ENCODE measurements at regions not wholly inside any gene's neighbourhood (a gene's known extent, or its start where the extent isn't known, plus 50 kb on each side); places are given as distances from the start of the nearest gene placed in this dataset.
A peak's percentile ranks its signal among the peaks of the same experiment; 100 is the strongest.

GRCh38 chr6:156053626-156054025 lies 598.0 kb upstream of the NOX3 start:
- Histone ChIP-seq H3K27me3 (no peaks in the 10 kb centered on the region), H3K4me1 (no peaks in the 10 kb centered on the region), H3K36me3 (no peaks in the 10 kb centered on the region), H3K9me3 (no peaks in the 10 kb centered on the region; the same call in 1 of the 2 replicates), H3K4me3 (ENCODE audit: low read depth, low read length) (no peak overlapping the region)
- no peak for DNase-seq
- TF ChIP-seq, protein P1, sequence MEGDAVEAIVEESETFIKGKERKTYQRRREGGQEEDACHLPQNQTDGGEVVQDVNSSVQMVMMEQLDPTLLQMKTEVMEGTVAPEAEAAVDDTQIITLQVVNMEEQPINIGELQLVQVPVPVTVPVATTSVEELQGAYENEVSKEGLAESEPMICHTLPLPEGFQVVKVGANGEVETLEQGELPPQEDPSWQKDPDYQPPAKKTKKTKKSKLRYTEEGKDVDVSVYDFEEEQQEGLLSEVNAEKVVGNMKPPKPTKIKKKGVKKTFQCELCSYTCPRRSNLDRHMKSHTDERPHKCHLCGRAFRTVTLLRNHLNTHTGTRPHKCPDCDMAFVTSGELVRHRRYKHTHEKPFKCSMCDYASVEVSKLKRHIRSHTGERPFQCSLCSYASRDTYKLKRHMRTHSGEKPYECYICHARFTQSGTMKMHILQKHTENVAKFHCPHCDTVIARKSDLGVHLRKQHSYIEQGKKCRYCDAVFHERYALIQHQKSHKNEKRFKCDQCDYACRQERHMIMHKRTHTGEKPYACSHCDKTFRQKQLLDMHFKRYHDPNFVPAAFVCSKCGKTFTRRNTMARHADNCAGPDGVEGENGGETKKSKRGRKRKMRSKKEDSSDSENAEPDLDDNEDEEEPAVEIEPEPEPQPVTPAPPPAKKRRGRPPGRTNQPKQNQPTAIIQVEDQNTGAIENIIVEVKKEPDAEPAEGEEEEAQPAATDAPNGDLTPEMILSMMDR (IDR thresholded peaks at IDR 0.05; ENCODE audit: low read depth, low read length): no peak

- DNase-seq: no peak
- H3K4me1 ChIP-seq: peaks cover 7% of the 10 kb centered on the region
- H3K9me3 ChIP-seq: no peaks in the 10 kb centered on the region
- TF ChIP-seq, protein P1 (IDR thresholded peaks at IDR 0.05; ENCODE audit: low read depth, low read length): no peak
- no peaks in the 10 kb centered on the region for H3K36me3 ChIP-seq
- no peaks in the 10 kb centered on the region for H3K27me3 ChIP-seq
- no peak overlapping the region for H3K4me3 ChIP-seq (ENCODE audit: low read depth, low read length)
Observed at GRCh38 chr6:156046841-156047449, 591.3 kb upstream of the NOX3 start.

DNA sequence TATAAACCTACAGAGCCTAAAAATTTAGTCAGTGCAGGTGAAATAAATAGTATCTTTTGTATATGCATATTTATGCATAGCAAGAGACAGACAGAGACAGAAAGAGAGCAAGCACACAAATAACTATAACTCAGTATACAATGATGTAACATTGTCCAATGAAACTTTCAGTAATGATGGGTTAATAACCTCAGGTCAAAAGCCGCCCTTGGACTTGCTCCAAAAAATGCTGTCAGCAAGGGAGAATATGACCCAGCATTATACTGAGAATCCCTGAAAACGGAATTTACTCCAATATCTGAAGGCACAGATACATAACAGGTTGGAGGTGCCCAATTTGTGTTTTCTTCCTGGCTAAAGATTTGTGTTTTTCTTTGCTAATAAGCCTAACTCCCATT lies 590.6 kb upstream of the NOX3 start:
- no peaks in the 10 kb centered on the region for H3K36me3 ChIP-seq
- H3K27me3 ChIP-seq: no peaks in the 10 kb centered on the region
- peak; percentile 15 for DNase-seq
- TF ChIP-seq, protein P1 (IDR thresholded peaks at IDR 0.05; ENCODE audit: low read depth, low read length): no peak
- H3K4me3 ChIP-seq (ENCODE audit: low read depth, low read length): no peak overlapping the region
- H3K9me3 ChIP-seq: no peaks in the 10 kb centered on the region
- peaks cover 7% of the 10 kb centered on the region for H3K4me1 ChIP-seq

- DNase-seq: no peak
- no peaks in the 10 kb centered on the region for H3K27me3 ChIP-seq
- TF ChIP-seq, protein P1 (IDR thresholded peaks at IDR 0.05; ENCODE audit: low read depth, low read length): no peak
- H3K36me3 ChIP-seq: no peaks in the 10 kb centered on the region
- no peak overlapping the region for H3K4me3 ChIP-seq (ENCODE audit: low read depth, low read length)
- H3K4me1 ChIP-seq: peaks cover 7% of the 10 kb centered on the region
- H3K9me3 ChIP-seq: no peaks in the 10 kb centered on the region
Observed at GRCh38 chr6:156045401-156046267, 590.0 kb upstream of the NOX3 start.

DNA sequence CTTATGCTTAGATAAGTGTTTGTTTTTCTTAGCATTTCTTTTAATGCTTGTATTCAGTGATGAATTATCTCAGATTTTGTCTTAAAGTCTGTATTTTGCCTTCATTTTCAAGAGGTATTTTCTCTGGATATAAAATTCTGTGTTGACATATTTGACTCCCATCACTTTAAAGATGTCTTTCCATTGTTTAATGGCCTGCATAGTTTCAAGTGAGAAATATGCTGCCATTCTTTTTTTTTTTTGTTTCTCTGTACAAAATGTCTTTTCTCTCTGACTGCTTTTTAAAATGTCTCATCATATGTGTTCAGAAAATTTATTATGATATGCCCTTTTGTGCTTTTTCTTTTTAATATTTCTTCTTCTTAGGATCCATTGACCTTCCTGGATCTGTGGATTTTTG lies 578.0 kb upstream of the NOX3 start:
- peaks cover 5% of the 10 kb centered on the region; the same call in 1 of the 2 replicates for H3K9me3 ChIP-seq

More for the DNA sequence above, 578.0 kb upstream of the NOX3 start:
- Histone ChIP-seq H3K4me1 (peaks cover 9% of the 10 kb centered on the region; the same call in 1 of the 2 replicates), H3K27me3 (no peaks in the 10 kb centered on the region), H3K36me3 (no peaks in the 10 kb centered on the region), H3K4me3 (ENCODE audit: low read depth, low read length) (no peak overlapping the region)
- DNase-seq: no peak
- TF ChIP-seq, protein P1 (IDR thresholded peaks at IDR 0.05; ENCODE audit: low read depth, low read length): no peak

Data from BE2C (cell line).